NCI-H1092 (cell line): ENCODE measurements at regions not wholly inside any gene's neighbourhood (a gene's known extent, or its start where the extent isn't known, plus 50 kb on each side); places are given as distances from the start of the nearest gene placed in this dataset.
"Not testable (repeated sequence)": the region's sequence is repeated elsewhere in the genome, so short reads cannot be mapped to it uniquely, and the experiment has no call there.

Experiments used
- DNase-seq: peaks from one replicate; lab custom pipeline; 2025; lab: John Stamatoyannopoulos, UW

GRCh38 chr17:5864741-5865657 lies 205.2 kb upstream of the WSCD1 start:
- DNase-seq: no peak

GRCh38 chr17:5866978-5867377 lies 203.2 kb upstream of the WSCD1 start:
- no peak for DNase-seq

- DNase-seq: no peak
Observed at GRCh38 chr17:5869041-5869745, 201.0 kb upstream of the WSCD1 start.

GRCh38 chr17:5870231-5870953 lies 199.8 kb upstream of the WSCD1 start:
- no peak for DNase-seq

GRCh38 chr17:5871666-5872065 lies 198.5 kb upstream of the WSCD1 start:
- no peak for DNase-seq

GRCh38 chr17:5872831-5873230 lies 197.3 kb upstream of the WSCD1 start:
- DNase-seq: no peak

GRCh38 chr17:5873781-5874180 lies 196.4 kb upstream of the WSCD1 start:
- no peak for DNase-seq

GRCh38 chr17:5874486-5874885 lies 195.7 kb upstream of the WSCD1 start:
- DNase-seq: no peak

GRCh38 chr17:5877366-5877765 lies 192.8 kb upstream of the WSCD1 start:
- DNase-seq: no peak

GRCh38 chr17:5877948-5878347 lies 192.2 kb upstream of the WSCD1 start:
- no peak for DNase-seq

GRCh38 chr17:5881849-5882248 lies 188.3 kb upstream of the WSCD1 start:
- no peak for DNase-seq

GRCh38 chr17:5883775-5884665 lies 186.2 kb upstream of the WSCD1 start:
- no peak for DNase-seq

- no peak for DNase-seq
Observed at GRCh38 chr17:5885336-5885735, 184.8 kb upstream of the WSCD1 start.

GRCh38 chr17:5888811-5889210 lies 181.4 kb upstream of the WSCD1 start:
- no peak for DNase-seq

- DNase-seq: no peak
Observed at GRCh38 chr17:5892921-5893675, 177.1 kb upstream of the WSCD1 start.

GRCh38 chr17:5893741-5894140 lies 176.4 kb upstream of the WSCD1 start:
- DNase-seq: no peak

- DNase-seq: no peak
Observed at GRCh38 chr17:5895276-5895675, 174.9 kb upstream of the WSCD1 start.

- no peak for DNase-seq
Observed at GRCh38 chr17:5896215-5896614, 174.0 kb upstream of the WSCD1 start.

- no peak for DNase-seq
Observed at GRCh38 chr17:5897275-5897911, 172.8 kb upstream of the WSCD1 start.

GRCh38 chr17:5897981-5898380 lies 172.2 kb upstream of the WSCD1 start:
- not testable (repeated sequence) for DNase-seq
